ENCODE measurements at regions not wholly inside any gene's neighbourhood (a gene's known extent, or its start where the extent isn't known, plus 50 kb on each side); places are given as distances from the start of the nearest gene placed in this dataset.

DNA sequence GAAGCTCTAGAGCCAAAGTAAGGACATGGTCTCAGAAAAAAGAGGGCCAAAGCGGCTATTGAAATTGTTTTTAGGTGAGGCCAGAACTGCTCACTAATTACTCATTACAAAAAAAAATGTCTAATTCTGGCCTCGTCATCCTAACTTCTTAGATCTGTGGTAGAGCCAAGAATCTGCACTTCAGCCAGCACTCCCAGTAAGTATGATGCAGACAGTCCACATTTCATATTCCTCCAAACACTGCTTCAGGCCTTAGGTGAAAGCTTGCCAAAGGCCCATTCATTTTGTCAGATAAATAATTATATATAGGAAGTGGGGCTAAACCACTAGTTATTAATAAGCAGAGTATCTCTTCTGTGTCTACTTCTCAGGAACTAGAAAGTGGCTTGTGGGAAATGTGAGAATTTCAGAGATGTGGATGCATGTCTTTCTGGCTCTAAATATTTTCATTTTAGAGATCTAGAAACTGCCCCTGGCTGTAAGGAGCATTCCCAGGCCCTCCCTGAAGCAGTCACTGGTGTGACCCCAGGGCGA lies 554.0 kb downstream of the TLE4 start:
- no peaks in the 10 kb centered on the region for H3K79me2 ChIP-seq (ENCODE audit: insufficient read depth, low read length)
- no peaks in the 10 kb centered on the region for H4K20me1 ChIP-seq (ENCODE audit: insufficient read depth, low read length, poor library complexity, severe bottlenecking)
- H2AFZ ChIP-seq (ENCODE audit: low read length) = no peak overlapping the region
- no peaks in the 10 kb centered on the region for H3K27me3 ChIP-seq (ENCODE audit: insufficient read depth, low read length, poor library complexity, severe bottlenecking)
- H3K9me3 ChIP-seq (ENCODE audit: insufficient read depth, low read depth, low read length) = no peaks in the 10 kb centered on the region
- H3K4me3 ChIP-seq (ENCODE audit: low read length, poor library complexity, severe bottlenecking) = no peak overlapping the region
- H3K36me3 ChIP-seq (ENCODE audit: insufficient read depth, low read length) = no peaks in the 10 kb centered on the region
- no peaks in the 10 kb centered on the region for H3K9me2 ChIP-seq (replicated peaks; ENCODE audit: low read depth, low read length)
- no peak overlapping the region for H3K9ac ChIP-seq (ENCODE audit: low read depth, low read length, poor library complexity, severe bottlenecking)
- TF ChIP-seq EZH2phosphoT487 (IDR thresholded peaks at IDR 0.05; ENCODE audit: borderline replicate concordance) (no peak), CTCF (conservative IDR thresholded peaks at IDR 0.05; ENCODE audit: low read length) (no peak)
- H3K4me2 ChIP-seq (ENCODE audit: low read depth, low read length, poor library complexity, severe bottlenecking) = no peak overlapping the region
- H3F3A ChIP-seq (ENCODE audit: low read depth) = no peaks in the 10 kb centered on the region
- no peaks in the 10 kb centered on the region for H3K4me1 ChIP-seq (ENCODE audit: insufficient read depth, low read length, poor library complexity, severe bottlenecking)

- Histone ChIP-seq H3K79me2 (ENCODE audit: insufficient read depth, low read length) (no peaks in the 10 kb centered on the region), H3K4me3 (ENCODE audit: low read length, poor library complexity, severe bottlenecking) (no peak overlapping the region), H3K27me3 (ENCODE audit: insufficient read depth, low read length, poor library complexity, severe bottlenecking) (no peaks in the 10 kb centered on the region), H3F3A (ENCODE audit: low read depth) (no peaks in the 10 kb centered on the region), H3K9ac (ENCODE audit: low read depth, low read length, poor library complexity, severe bottlenecking) (no peak overlapping the region), H3K4me1 (ENCODE audit: insufficient read depth, low read length, poor library complexity, severe bottlenecking) (peaks cover 8% of the 10 kb centered on the region), H3K4me2 (ENCODE audit: low read depth, low read length, poor library complexity, severe bottlenecking) (no peak overlapping the region), H3K36me3 (ENCODE audit: insufficient read depth, low read length) (no peaks in the 10 kb centered on the region), H3K9me2 (replicated peaks; ENCODE audit: low read depth, low read length) (no peaks in the 10 kb centered on the region), H4K20me1 (ENCODE audit: insufficient read depth, low read length, poor library complexity, severe bottlenecking) (no peaks in the 10 kb centered on the region), H3K9me3 (ENCODE audit: insufficient read depth, low read depth, low read length) (no peaks in the 10 kb centered on the region; the same call in 1 of the 2 replicates), H2AFZ (ENCODE audit: low read length) (no peak overlapping the region; the same call in 1 of the 2 replicates)
- no peak for TF ChIP-seq CTCF (conservative IDR thresholded peaks at IDR 0.05; ENCODE audit: low read length)
Measured at GRCh38 chr9:80117031-80117430, 545.3 kb downstream of the TLE4 start.

DNA sequence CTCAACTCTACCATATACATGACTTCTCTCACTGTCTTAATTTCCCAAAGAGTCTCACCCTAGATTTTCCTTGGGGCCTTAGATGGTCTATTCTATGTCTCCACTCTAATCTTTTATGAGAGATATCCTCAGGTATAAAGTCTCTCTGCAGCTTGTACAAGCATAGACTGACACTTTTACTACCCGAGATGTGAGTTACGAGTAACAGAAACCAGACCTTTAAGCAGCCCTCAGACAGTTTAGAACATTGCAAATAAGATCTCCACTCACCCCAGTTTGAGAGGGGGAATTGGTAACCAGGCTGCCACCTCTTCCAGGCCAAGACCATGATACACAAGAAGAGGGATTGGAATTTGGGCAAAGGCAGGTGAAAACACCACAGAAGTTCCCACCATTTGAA lies 542.5 kb downstream of the TLE4 start:
- TF ChIP-seq CTCF (conservative IDR thresholded peaks at IDR 0.05; ENCODE audit: low read length) (no peak), EZH2phosphoT487 (IDR thresholded peaks at IDR 0.05; ENCODE audit: borderline replicate concordance) (no peak)
- H3K4me3 ChIP-seq (ENCODE audit: low read length, poor library complexity, severe bottlenecking) = no peak overlapping the region
- H3K79me2 ChIP-seq (ENCODE audit: insufficient read depth, low read length) = no peaks in the 10 kb centered on the region
- no peak overlapping the region for H3K4me2 ChIP-seq (ENCODE audit: low read depth, low read length, poor library complexity, severe bottlenecking)
- no peaks in the 10 kb centered on the region for H4K20me1 ChIP-seq (ENCODE audit: insufficient read depth, low read length, poor library complexity, severe bottlenecking)
- H3K9ac ChIP-seq (ENCODE audit: low read depth, low read length, poor library complexity, severe bottlenecking) = no peak overlapping the region
- no peaks in the 10 kb centered on the region for H3K27me3 ChIP-seq (ENCODE audit: insufficient read depth, low read length, poor library complexity, severe bottlenecking)
- H2AFZ ChIP-seq (ENCODE audit: low read length) = no peak overlapping the region
- H3F3A ChIP-seq (ENCODE audit: low read depth) = no peaks in the 10 kb centered on the region
- no peaks in the 10 kb centered on the region; the same call in 1 of the 2 replicates for H3K9me3 ChIP-seq (ENCODE audit: insufficient read depth, low read depth, low read length)
- H3K4me1 ChIP-seq (ENCODE audit: insufficient read depth, low read length, poor library complexity, severe bottlenecking) = peaks cover 8% of the 10 kb centered on the region
- H3K9me2 ChIP-seq (replicated peaks; ENCODE audit: low read depth, low read length) = no peaks in the 10 kb centered on the region
- H3K36me3 ChIP-seq (ENCODE audit: insufficient read depth, low read length) = no peaks in the 10 kb centered on the region

Measured in Loucy (cell line).